OCI-LY7 (cell line): ENCODE measurements at regions not wholly inside any gene's neighbourhood (a gene's known extent, or its start where the extent isn't known, plus 50 kb on each side); places are given as distances from the start of the nearest gene placed in this dataset.

ENCODE experiments used
- EZH2phosphoT487 ChIP-seq: fragments of 200-600 bp; sonication (generic); IDR thresholded peaks from 2 replicates; pipeline ENCODE4 v1.6.1; 2018; ENCODE audit warnings: low read depth, borderline replicate concordance, mild to moderate bottlenecking, mixed run types, antibody characterized with exemption, low read length, moderate library complexity, mixed read lengths
- TF ChIP-seq, protein P1 (sequence below): fragments of 200-600 bp; sonication (generic); conservative IDR thresholded peaks from 2 replicates; pipeline ENCODE4 v1.5.1; 2014; ENCODE audit warnings: mild to moderate bottlenecking, antibody characterized with exemption, low read length, moderate library complexity, mixed read lengths

GRCh38 chr7:124351950-124352349, 319.1 kb upstream of the TMEM229A start:
- TF ChIP-seq, protein P1, sequence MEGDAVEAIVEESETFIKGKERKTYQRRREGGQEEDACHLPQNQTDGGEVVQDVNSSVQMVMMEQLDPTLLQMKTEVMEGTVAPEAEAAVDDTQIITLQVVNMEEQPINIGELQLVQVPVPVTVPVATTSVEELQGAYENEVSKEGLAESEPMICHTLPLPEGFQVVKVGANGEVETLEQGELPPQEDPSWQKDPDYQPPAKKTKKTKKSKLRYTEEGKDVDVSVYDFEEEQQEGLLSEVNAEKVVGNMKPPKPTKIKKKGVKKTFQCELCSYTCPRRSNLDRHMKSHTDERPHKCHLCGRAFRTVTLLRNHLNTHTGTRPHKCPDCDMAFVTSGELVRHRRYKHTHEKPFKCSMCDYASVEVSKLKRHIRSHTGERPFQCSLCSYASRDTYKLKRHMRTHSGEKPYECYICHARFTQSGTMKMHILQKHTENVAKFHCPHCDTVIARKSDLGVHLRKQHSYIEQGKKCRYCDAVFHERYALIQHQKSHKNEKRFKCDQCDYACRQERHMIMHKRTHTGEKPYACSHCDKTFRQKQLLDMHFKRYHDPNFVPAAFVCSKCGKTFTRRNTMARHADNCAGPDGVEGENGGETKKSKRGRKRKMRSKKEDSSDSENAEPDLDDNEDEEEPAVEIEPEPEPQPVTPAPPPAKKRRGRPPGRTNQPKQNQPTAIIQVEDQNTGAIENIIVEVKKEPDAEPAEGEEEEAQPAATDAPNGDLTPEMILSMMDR: no peak
- TF ChIP-seq EZH2phosphoT487: no peak
